Superior temporal gyrus (tissue), 1 donor: ENCODE measurements at regions not wholly inside any gene's neighbourhood (a gene's known extent, or its start where the extent isn't known, plus 50 kb on each side); places are given as distances from the start of the nearest gene placed in this dataset.
"Not testable (repeated sequence)": the region's sequence is repeated elsewhere in the genome, so short reads cannot be mapped to it uniquely, and the experiment has no call there.

ENCODE experiments used
- DNase-seq: peaks from one replicate; pipeline ENCODE4 v3.0.0-alpha.2; 2016; ENCODE audit errors: extremely low spot score

- no peak for DNase-seq
Observed at GRCh38 chr2:237217995-237218616, 132.4 kb downstream of the COPS8 start.

DNA sequence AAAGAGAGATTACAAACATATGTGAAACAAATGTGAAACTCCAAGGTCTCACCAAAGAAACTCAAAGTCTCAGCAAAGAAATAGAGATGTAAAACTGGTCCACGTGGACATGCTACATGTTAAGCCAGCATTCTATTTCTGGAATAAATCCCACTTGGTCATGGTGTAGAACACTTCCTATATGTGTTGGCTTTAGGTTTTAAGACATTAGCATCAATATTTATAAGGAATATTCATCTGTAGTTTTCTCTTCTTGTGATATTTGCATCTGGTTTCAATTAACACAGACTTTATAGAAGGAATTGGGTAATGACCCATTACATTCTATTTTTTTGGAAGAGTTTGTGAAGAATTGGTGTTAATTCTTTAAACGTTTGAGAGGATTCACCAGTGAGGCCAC lies 133.1 kb downstream of the COPS8 start:
- DNase-seq: no peak

GRCh38 chr2:237219826-237220225 lies 134.1 kb downstream of the COPS8 start:
- no peak for DNase-seq

DNA sequence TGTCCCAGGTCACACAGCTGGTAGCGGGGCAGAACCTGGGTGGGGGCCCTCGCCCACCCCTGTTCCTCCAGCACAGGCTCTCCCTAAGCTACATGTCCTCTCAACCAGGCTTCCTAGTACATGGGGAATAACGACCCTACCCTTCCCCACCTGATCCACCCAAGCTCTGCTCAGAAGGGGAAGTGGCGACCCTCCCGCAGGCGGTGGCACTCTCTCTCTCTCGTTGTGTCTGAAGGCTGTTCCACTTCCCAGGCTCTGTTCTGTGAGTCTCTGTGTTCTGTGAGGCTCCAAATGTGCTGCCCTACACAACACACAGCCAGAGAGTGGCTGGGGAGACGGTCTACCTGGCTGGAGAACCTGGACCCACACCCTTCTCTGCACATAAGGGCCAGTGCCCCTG lies 135.8 kb downstream of the COPS8 start:
- DNase-seq: no peak

GRCh38 chr2:237222178-237222577 lies 136.5 kb downstream of the COPS8 start:
- no peak for DNase-seq

GRCh38 chr2:237222601-237223041 lies 136.9 kb downstream of the COPS8 start:
- DNase-seq: no peak

- DNase-seq: no peak
Observed at GRCh38 chr2:237223201-237223861, 137.6 kb downstream of the COPS8 start.

DNA sequence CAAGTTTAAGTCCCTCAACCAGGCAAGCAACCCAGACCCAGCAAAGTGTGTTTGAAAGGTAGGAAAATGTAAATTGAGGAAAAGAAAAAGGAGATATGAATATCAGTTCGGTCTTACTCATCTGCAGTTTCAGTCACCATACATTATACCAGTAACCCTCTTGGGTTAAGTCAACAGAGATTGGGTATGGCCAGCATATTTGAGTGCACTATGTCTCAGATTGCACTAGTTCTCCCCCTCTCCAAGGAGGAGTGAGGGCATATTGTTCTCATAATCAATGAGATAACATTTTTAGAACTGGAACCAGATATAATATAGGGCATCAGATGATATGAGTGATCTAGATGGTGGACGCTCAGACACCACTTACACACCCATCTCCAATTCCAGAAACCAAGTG lies 141.5 kb downstream of the COPS8 start:
- no peak for DNase-seq

DNA sequence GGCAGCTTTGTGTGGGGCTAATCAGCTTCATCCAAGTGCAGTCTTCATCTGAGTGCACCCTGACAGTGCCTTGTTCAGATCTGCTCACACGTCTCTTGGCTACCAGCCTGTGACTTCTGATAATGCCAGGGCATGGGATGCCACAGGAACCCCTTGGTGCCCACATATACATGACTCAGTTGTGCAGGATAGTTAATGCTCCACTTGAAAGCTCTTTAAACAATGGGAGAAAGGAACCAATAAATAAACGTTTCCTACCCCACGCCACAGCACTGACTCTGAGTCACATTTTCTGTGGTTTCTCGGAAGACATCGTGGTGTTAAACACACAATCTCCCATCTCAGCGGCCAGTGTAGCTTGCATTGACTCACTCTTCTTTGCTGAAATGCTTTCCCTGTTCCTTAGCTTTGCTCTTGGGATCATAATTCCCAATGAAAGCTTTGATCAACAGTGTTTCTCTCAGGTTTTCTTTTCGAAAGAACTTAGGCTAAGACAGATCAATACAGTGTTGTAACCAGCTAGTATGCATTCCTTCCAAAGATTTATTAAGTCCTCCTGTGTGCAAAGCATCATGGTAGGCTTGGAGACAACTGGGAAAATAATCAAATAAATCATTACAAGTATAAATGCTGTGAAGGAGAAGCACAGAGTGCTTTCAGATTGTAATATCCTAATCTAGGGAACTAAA lies 142.0 kb downstream of the COPS8 start:
- no peak for DNase-seq

GRCh38 chr2:237228281-237228625 lies 142.6 kb downstream of the COPS8 start:
- no peak for DNase-seq

DNA sequence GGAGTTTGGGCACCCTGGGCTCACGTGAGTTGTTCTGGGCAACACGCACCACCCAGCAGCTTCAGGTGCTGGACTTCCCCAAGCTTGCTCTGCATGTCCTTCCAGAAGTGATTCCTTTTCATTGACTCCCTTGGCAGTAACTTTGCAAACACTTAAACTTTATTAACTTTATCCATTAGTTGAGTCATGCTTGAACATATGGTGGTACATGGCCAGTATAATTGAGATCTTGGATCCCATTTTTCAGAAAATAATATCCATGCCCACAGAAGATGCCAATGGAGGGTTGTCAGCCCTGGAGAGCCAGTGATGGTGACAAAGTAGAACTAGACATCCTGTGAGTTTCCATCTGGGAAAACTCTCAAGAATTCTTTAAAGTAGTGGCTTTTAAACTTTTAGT lies 144.2 kb downstream of the COPS8 start:
- DNase-seq: no peak

DNA sequence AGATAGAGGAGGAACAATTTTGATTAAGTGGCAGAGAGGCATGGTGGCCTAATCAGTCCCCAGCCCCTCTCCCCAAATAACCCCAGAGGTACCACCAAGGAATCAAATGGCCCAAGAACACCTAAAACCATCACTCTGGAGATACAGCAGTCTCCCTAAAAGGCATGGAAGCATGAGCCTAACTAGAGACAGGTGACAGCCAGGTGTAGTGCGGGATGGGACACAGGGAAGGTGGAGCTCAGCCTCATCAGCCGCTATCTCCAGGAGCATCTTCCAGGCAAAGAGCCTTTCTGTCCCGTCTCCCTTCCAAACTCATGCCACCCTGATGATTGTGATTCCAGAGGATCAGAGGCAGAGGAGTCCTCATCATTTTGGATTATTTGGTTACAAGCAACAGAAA lies 144.7 kb downstream of the COPS8 start:
- DNase-seq: no peak

- DNase-seq: no peak
Observed at GRCh38 chr2:237231593-237231992, 145.9 kb downstream of the COPS8 start.

GRCh38 chr2:237232166-237232565 lies 146.5 kb downstream of the COPS8 start:
- DNase-seq: no peak

DNA sequence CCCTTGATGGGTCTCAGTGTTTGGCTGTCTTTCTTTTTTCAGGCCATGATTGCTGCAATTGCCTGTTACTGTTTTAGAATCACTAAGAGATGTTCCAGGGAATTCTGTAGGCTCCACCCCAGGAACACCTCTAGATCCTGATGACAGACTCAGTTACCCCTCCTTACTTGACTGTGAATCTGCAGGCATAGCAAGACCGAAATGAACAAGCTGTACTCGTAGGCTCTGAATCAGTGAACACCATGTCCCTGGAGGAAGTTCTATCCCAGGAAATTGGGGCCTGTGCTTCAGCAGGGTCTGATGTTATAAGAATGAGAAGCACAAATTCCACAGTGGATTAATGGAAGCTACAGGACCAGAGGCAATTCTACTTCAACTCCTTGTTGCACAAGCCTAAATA lies 148.6 kb downstream of the COPS8 start:
- no peak for DNase-seq

GRCh38 chr2:237235383-237236095 lies 149.8 kb downstream of the COPS8 start:
- DNase-seq: no peak

GRCh38 chr2:237236188-237236587 lies 150.5 kb downstream of the COPS8 start:
- DNase-seq: no peak

DNA sequence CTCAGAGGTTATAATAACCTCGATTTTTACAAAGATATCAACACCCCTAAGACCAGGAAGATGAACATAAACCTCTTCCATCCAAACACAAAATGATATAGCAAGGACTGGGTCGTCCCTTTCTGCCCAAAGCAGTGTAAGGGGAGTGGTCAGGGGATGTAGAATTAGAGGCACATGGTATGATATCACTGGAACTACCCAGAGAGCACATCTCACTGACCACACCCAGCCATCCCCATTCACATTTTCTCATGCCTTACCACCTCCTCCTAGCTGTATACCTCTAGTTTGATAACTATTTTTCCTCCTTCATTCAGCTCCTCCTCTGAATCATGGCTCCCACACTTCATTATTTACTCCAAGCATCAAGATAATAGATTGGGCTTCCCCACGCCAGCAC lies 152.6 kb downstream of the COPS8 start:
- no peak for DNase-seq

DNA sequence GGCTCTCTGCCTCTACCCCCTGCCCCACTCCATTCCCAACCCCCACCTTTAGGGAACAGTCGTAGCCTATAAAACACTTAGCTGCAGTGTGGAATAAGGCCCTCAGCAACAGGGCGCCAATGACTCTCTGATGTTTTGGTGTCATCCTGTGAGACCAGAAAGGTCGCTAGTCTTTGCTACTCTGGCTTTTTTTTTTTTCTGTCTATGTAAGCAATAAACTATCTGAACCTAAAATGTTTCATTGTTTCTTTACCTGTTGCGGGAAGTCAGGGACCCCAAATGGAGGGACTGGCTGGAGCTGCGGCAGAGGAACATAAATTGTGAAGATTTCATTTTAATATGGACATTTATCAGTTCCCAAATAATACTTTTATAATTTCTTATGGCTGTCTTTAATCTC lies 154.6 kb downstream of the COPS8 start:
- DNase-seq: no peak

DNA sequence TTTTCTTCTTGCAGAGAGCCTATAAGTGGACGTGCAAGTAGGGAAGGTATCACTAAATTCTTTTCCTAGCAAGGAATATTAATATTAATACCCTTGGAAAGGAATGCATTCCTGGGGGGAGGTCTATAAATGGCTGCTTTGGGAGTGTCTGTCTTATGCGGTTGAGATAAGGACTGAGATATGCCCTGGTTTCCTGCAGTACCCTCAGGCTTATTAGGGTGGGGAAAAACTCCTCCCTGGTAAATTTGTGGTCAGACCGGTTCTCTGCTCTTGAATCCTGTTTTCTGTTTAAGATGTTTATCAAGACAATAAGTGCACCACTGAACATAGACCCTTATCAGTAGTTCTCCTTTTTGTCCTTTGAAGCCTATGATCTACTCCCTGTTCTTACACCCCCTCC lies 155.2 kb downstream of the COPS8 start:
- DNase-seq: not testable (repeated sequence)

- DNase-seq: no peak
Observed at GRCh38 chr2:237242091-237242536, 156.4 kb downstream of the COPS8 start.

DNA sequence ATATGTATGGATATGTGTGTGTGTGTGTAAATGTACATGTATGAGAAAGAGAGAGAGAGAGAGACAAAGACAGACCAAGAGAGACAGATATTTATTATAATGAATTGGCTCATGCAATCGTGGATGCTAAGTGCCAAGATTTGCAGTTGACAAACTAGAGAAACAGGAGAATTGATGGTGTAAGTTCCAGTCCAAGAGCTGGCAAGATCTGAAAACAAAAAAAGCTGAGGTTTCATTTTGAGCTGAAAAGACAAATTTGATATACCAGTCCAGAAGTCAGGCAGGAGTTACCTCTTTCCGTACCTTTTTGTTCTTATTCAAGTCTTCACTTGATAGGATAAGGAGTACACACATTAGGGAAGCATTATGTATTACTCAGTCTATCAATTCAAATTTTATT lies 157.8 kb downstream of the COPS8 start:
- no peak for DNase-seq

GRCh38 chr2:237244178-237244577 lies 158.5 kb downstream of the COPS8 start:
- no peak for DNase-seq
